K562 (cell line): ENCODE measurements at regions not wholly inside any gene's neighbourhood (a gene's known extent, or its start where the extent isn't known, plus 50 kb on each side); places are given as distances from the start of the nearest gene placed in this dataset.

Source experiments
- ATAC-seq: fragments of 200-7000 bp; cut with Tn5 transposase; 3 replicates; pipeline ENCODE4 v1.9.1; 2020; ENCODE audit warnings: moderate library complexity
- BruUV-seq: library from RNA; stranded (reverse); fragments of 400-500 nt; replicated peaks from 2 replicates; lab custom pipeline; 2021; lab: Mats Ljungman, UMichigan
- CTCF ChIA-PET: fragments of 300-600 bp; formaldehyde crosslinking; extraction: SDS; loops from one replicate; lab custom pipeline; 2021; ENCODE audit warnings: low intra/inter-chr PET ratio; lab: Yijun Ruan, JAX
- POLR2A ChIA-PET: fragments of 300-600, 350-650 bp; sonication (Branson Sonifier 250); formaldehyde crosslinking; extraction: SDS; loops from one replicate; lab custom pipeline; 2021; ENCODE audit warnings: antibody characterized with exemption, inconsistent platforms; lab: Yijun Ruan, JAX
- DNase-seq, 4 experiments: peaks; one replicate each; pipeline versions ENCODE4 v3.0.0 to v3.0.0-alpha.2; 2011 to 2018; ENCODE audit warnings: low spot score in 3 of 4, mixed read lengths in 3 of 4; ENCODE audit errors: extremely low read depth in 1 of 4
- FAIRE-seq: peaks from 2 replicates; lab custom pipeline; 2011; peaks lifted over from hg19 to GRCh38; lab: Jason Lieb, UNC
- H2AFZ ChIP-seq: 2 replicates; pipeline ENCODE4 v1.6.0; 2011; ENCODE audit warnings: low read depth, low read length, control low read depth, inconsistent platforms
- H3K27ac ChIP-seq: fragments of 200-600 bp; 3 replicates; pipeline ENCODE4 v1.8.0; 2011; ENCODE audit warnings: low read depth, mild to moderate bottlenecking, control low read depth, inconsistent platforms, low read length, moderate library complexity, mixed read lengths; ENCODE audit errors: extremely low read depth
- H3K27me3 ChIP-seq, 2 experiments: fragments of 300-600 bp in 1 of 2; 2 replicates in 1 of 2; 3 replicates in 1 of 2; pipeline versions ENCODE4 v1.6.0 to v1.8.0; 2011; ENCODE audit warnings: inconsistent platforms in 2 of 2, low read length in 2 of 2, mild to moderate bottlenecking in 1 of 2, mixed read lengths in 1 of 2, moderate library complexity in 1 of 2; ENCODE audit not compliant: control insufficient read depth in 2 of 2, insufficient read depth in 2 of 2
- H3K36me3 ChIP-seq: fragments of 300-600 bp; 3 replicates; pipeline ENCODE4 v1.8.0; 2011; ENCODE audit warnings: mild to moderate bottlenecking, low read length, inconsistent platforms; ENCODE audit not compliant: control insufficient read depth, insufficient read depth
- H3K4me1 ChIP-seq, 2 experiments: fragments of 200-600 bp in 1 of 2; replicated peaks in 1 of 2; 2 replicates in 1 of 2; 3 replicates in 1 of 2; pipeline versions ENCODE4 v1.5.1 to v1.8.0; 2011; ENCODE audit warnings: inconsistent platforms in 2 of 2, low read length in 2 of 2, mild to moderate bottlenecking in 1 of 2, mixed read lengths in 1 of 2, moderate library complexity in 1 of 2; ENCODE audit not compliant: control insufficient read depth in 2 of 2, insufficient read depth in 2 of 2
- H3K4me2 ChIP-seq: 2 replicates; pipeline ENCODE4 v1.6.1; 2011; ENCODE audit warnings: low read length, control low read depth, inconsistent platforms, mixed read lengths; ENCODE audit not compliant: insufficient read depth
- H3K4me3 ChIP-seq: fragments of 200-600 bp; sonication (generic), shearing (Covaris generic); 2 replicates; pipeline ENCODE4 v1.5.1; 2016; ENCODE audit warnings: control low read depth, inconsistent platforms
- H3K79me2 ChIP-seq: fragments of 200-600 bp; 3 replicates; pipeline ENCODE4 v1.8.0; 2011; ENCODE audit warnings: low read length, inconsistent platforms; ENCODE audit not compliant: control insufficient read depth, insufficient read depth
- H3K9ac ChIP-seq, 2 experiments: 2 replicates each; pipeline versions ENCODE4 v1.6.0 to v1.6.1; 2011; ENCODE audit warnings: low read depth in 2 of 2, low read length in 2 of 2, control low read depth in 1 of 2, inconsistent platforms in 1 of 2, mild to moderate bottlenecking in 1 of 2, mixed read lengths in 1 of 2; ENCODE audit not compliant: insufficient read depth in 1 of 2
- H3K9me1 ChIP-seq: one replicate; pipeline ENCODE4 v1.6.0; 2011; ENCODE audit warnings: inconsistent platforms, mild to moderate bottlenecking, low read length, moderate library complexity; ENCODE audit not compliant: control insufficient read depth, insufficient read depth
- H3K9me3 ChIP-seq: replicated peaks from 2 replicates; pipeline ENCODE4 v1.5.1; 2011; ENCODE audit warnings: low read depth, low read length, inconsistent platforms; ENCODE audit not compliant: control insufficient read depth, insufficient read depth
- H4K20me1 ChIP-seq: replicated peaks from 2 replicates; pipeline ENCODE4 v1.6.1; 2011; ENCODE audit warnings: low read length, inconsistent platforms, mixed read lengths; ENCODE audit not compliant: control insufficient read depth, insufficient read depth
- AFF1 ChIP-seq, 2 experiments: fragments of 450-650 bp; IDR thresholded peaks; 2 replicates each; pipeline ENCODE4 v1.6.1; 2018; ENCODE audit warnings: mild to moderate bottlenecking in 2 of 2, low read depth in 1 of 2; ENCODE audit not compliant: partially characterized antibody in 2 of 2
- ASH1L ChIP-seq: fragments of 450-650 bp; IDR thresholded peaks from 2 replicates; pipeline ENCODE4 v1.6.1; 2018; ENCODE audit warnings: borderline replicate concordance, mild to moderate bottlenecking, low read depth; ENCODE audit not compliant: partially characterized antibody
- DACH1 ChIP-seq: fragments of 450-650 bp; IDR thresholded peaks from 2 replicates; pipeline ENCODE4 v1.6.1; 2018; ENCODE audit not compliant: partially characterized antibody
- DEAF1 ChIP-seq: fragments of 450-650 bp; formaldehyde crosslinking; IDR thresholded peaks from 2 replicates; pipeline ENCODE4 v1.4.0; 2020; ENCODE audit warnings: mild to moderate bottlenecking, moderate library complexity
- DNMT1 ChIP-seq: fragments of 450-650 bp; IDR thresholded peaks from 2 replicates; pipeline ENCODE4 v1.6.1; 2016; ENCODE audit warnings: antibody characterized with exemption, mild to moderate bottlenecking
- EP400 ChIP-seq: fragments of 450-650 bp; IDR thresholded peaks from 2 replicates; pipeline ENCODE4 v1.6.1; 2017; ENCODE audit warnings: antibody characterized with exemption, mild to moderate bottlenecking, moderate library complexity
- HMGXB4 ChIP-seq: sonication (generic); formaldehyde crosslinking; IDR thresholded peaks from 2 replicates; pipeline ENCODE4 v1.8.1; 2023; ENCODE audit warnings: mild to moderate bottlenecking, missing genetic modification reagents
- NR2C2 ChIP-seq, 2 experiments: fragments of 200-800 bp in 1 of 2; sonication (Bioruptor generic) in 1 of 2; sonication (generic) in 1 of 2; formaldehyde crosslinking in 1 of 2; IDR thresholded peaks; 2 replicates each; pipeline versions ENCODE4 v1.6.1 to v1.8.0; 2016 to 2022; ENCODE audit warnings: mild to moderate bottlenecking in 1 of 2, missing compliant biosample characterization in 1 of 2, missing genetic modification characterization in 1 of 2, missing genetic modification reagents in 1 of 2
- TAF15 ChIP-seq: fragments of 200-400 bp; formaldehyde crosslinking; IDR thresholded peaks from 2 replicates; pipeline ENCODE4 v1.6.1; 2017; ENCODE audit warnings: mild to moderate bottlenecking, low read depth, low read length, moderate library complexity
- USF2 ChIP-seq: sonication (generic); formaldehyde crosslinking; IDR thresholded peaks from 2 replicates; pipeline ENCODE4 v1.5.0; 2020; ENCODE audit warnings: missing genetic modification reagents
- ZBTB8A ChIP-seq: fragments of 450-650 bp; IDR thresholded peaks from 2 replicates; pipeline ENCODE4 v1.6.1; 2018; ENCODE audit warnings: mild to moderate bottlenecking, moderate library complexity; ENCODE audit not compliant: partially characterized antibody
- ZNF12 ChIP-seq: sonication (generic); formaldehyde crosslinking; IDR thresholded peaks from 2 replicates; pipeline ENCODE4 v1.4.0; 2020; ENCODE audit warnings: mild to moderate bottlenecking, missing genetic modification reagents
- ZNF165 ChIP-seq: fragments of 250-450 bp; sonication (Bioruptor Pico); IDR thresholded peaks from 2 replicates; pipeline ENCODE4 v1.4.0; 2020; ENCODE audit warnings: borderline replicate concordance
- ZNF707 ChIP-seq: fragments of 250-450 bp; sonication (Bioruptor Pico); conservative IDR thresholded peaks from 2 replicates; pipeline ENCODE4 v1.8.0; 2022; ENCODE audit warnings: inconsistent platforms, mild to moderate bottlenecking, moderate library complexity
- ZNF717 ChIP-seq: fragments of 250-450 bp; sonication (Bioruptor Pico); IDR thresholded peaks from 2 replicates; pipeline ENCODE4 v1.5.0; 2021
- WGBS: fragments of 100-300 bp; shearing (Covaris generic); methylation state at CpG from one replicate; pipeline ENCODE4 v1.1.6; 2016; ENCODE audit warnings: low coverage, mixed read lengths; ENCODE audit not compliant: insufficient coverage; ENCODE audit errors: missing lambda C conversion rate; 5-methylcytosine and 5-hydroxymethylcytosine counted together
- in situ Hi-C: fragments of 300-500 bp; cut with MboI; formaldehyde crosslinking; loops from 4 replicates; pipeline ENCODE4 v1.15.0; 2018; ENCODE audit warnings: inconsistent platforms, mixed read lengths
- intact Hi-C: fragments of 100-400 bp; cut with micrococcal nuclease; formaldehyde crosslinking; loops from 2 replicates; pipeline ENCODE4 v1.14.2; 2022

GRCh38 chr3:134092208-134092701, 62.5 kb upstream of the SLCO2A1 start:
- no peaks in the 10 kb centered on the region for H4K20me1 ChIP-seq
- ATAC-seq, result no peak
- no peaks in the 10 kb centered on the region for H3K4me1 ChIP-seq
- FAIRE-seq, result no peak
- CTCF ChIA-PET, result no interaction called here
- POLR2A ChIA-PET, result no interaction called here
- H3K27me3 ChIP-seq, result peaks cover 0 to 3% of the 10 kb centered on the region in 2 experiments; a peak in 2 of 5 replicates
- H2AFZ ChIP-seq, result no peak overlapping the region
- H3K9me1 ChIP-seq, result no peaks in the 10 kb centered on the region
- DNase-seq, result no peak
- no TSS peak for BruUV-seq
- H3K79me2 ChIP-seq, result no peaks in the 10 kb centered on the region
- H3K9ac ChIP-seq, result no peak overlapping the region
- in situ Hi-C loops (no loop called here), intact Hi-C loops (no loop called here)
- TF ChIP-seq ZNF12 (CRISPR knock-in tag) (no peak), HMGXB4 (CRISPR knock-in tag) (no peak), NR2C2 (CRISPR knock-in tag; IDR thresholded peaks at IDR 0.05) (no peak), NR2C2 (tag; IDR thresholded peaks at IDR 0.05) (no peak), TAF15 (no peak), ASH1L (no peak), ZNF707 (CRISPR knock-in tag) (no peak), ZNF165 (CRISPR knock-in tag) (no peak), DNMT1 (no peak), DEAF1 (no peak), ZNF717 (CRISPR knock-in tag) (no peak), DACH1 (no peak), AFF1 (IDR thresholded peaks at IDR 0.05; ENCODE audit: low read depth in 1 of 2, partially characterized antibody in 2 of 2) (no peak), EP400 (no peak), ZBTB8A (no peak), USF2 (CRISPR knock-in tag) (no peak)
- WGBS, result 8% methylated on average over 6 of the region's 6 CpGs
- H3K9me3 ChIP-seq, result no peaks in the 10 kb centered on the region
- no peak overlapping the region for H3K4me3 ChIP-seq
- no peak overlapping the region for H3K27ac ChIP-seq
- no peaks in the 10 kb centered on the region for H3K36me3 ChIP-seq
- no peak overlapping the region for H3K4me2 ChIP-seq
